ENCODE measurements at regions not wholly inside any gene's neighbourhood (a gene's known extent, or its start where the extent isn't known, plus 50 kb on each side); places are given as distances from the start of the nearest gene placed in this dataset.
A peak's percentile ranks its signal among the peaks of the same experiment; 100 is the strongest.

DNA sequence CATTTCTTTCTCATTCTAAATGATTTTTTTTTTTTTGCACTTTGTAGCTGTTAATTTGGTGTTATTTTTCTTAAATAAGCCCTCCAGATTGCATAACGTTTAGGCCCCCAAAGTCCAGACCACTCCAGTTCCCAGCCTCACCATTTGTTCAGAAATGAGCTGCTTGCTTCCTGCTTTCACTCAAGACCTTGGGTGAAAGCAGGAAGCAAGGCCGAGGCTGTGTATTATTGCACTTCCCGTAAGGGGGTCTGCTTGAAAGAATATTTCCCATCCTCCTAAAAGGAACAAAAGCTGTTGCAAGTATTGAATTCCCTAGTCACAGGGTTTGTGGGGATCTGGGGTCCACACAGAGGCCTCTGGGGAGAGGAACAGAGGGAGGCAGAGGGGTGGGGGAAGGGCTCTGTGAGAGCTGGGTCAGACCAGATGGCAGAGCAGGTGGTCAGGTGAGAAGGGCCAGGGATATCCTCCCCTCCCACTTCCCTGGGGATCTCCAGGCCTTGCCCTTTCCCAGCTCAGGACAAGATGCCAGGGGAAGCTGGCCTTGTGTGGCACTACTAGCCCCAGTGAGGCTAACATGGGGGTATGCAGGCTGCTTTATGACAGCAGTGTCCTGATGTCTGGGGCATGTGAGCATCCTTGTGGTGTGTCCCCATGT, 51.6 kb upstream of the MYEOV start:
- TF ChIP-seq, protein P1, sequence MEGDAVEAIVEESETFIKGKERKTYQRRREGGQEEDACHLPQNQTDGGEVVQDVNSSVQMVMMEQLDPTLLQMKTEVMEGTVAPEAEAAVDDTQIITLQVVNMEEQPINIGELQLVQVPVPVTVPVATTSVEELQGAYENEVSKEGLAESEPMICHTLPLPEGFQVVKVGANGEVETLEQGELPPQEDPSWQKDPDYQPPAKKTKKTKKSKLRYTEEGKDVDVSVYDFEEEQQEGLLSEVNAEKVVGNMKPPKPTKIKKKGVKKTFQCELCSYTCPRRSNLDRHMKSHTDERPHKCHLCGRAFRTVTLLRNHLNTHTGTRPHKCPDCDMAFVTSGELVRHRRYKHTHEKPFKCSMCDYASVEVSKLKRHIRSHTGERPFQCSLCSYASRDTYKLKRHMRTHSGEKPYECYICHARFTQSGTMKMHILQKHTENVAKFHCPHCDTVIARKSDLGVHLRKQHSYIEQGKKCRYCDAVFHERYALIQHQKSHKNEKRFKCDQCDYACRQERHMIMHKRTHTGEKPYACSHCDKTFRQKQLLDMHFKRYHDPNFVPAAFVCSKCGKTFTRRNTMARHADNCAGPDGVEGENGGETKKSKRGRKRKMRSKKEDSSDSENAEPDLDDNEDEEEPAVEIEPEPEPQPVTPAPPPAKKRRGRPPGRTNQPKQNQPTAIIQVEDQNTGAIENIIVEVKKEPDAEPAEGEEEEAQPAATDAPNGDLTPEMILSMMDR (IDR thresholded peaks at IDR 0.05; ENCODE audit: insufficient read depth in 1 of 2, low read depth in 1 of 2, low read length in 1 of 2, severe bottlenecking in 1 of 2, unreplicated experiment in 1 of 2): no peak
- H3K4me3 Mint-ChIP-seq (ENCODE audit: unreplicated experiment): no peak overlapping the region
- no peaks in the 10 kb centered on the region for H3K36me3 Mint-ChIP-seq (ENCODE audit: insufficient read depth, unreplicated experiment)
- DNase-seq: peak in 1 of 2 experiments; percentile 26
- intact Hi-C loops (cut with micrococcal nuclease; ENCODE audit: unreplicated experiment): no loop called here
- BruUV-seq (replicated peaks): no TSS peak
- ChIA-PET POLR2A (no interaction called here), CTCF (interaction anchor here (0.6 kb wide), 1 partner anchor 31 kb away, joined by 3 read pairs; no protein-coding TSS in a partner anchor)
- H3K9me3 Mint-ChIP-seq (ENCODE audit: unreplicated experiment): no peaks in the 10 kb centered on the region
- Histone ChIP-seq H3K4me1 (no peaks in the 10 kb centered on the region), H3K9me3 (no peaks in the 10 kb centered on the region), H3K36me3 (ENCODE audit: control insufficient read depth, insufficient read depth, low read length) (no peaks in the 10 kb centered on the region), H3K27me3 (replicated peaks; ENCODE audit: control insufficient read depth, insufficient read depth, low read length) (no peaks in the 10 kb centered on the region), H3K4me3 (ENCODE audit: low read depth, low read length) (no peak overlapping the region)
- H3K4me1 Mint-ChIP-seq (ENCODE audit: low read depth, unreplicated experiment): peaks cover 8% of the 10 kb centered on the region
- H3K27me3 Mint-ChIP-seq (ENCODE audit: insufficient read depth, unreplicated experiment): no peaks in the 10 kb centered on the region
- no peak overlapping the region for H3K27ac Mint-ChIP-seq (ENCODE audit: unreplicated experiment)

DNA sequence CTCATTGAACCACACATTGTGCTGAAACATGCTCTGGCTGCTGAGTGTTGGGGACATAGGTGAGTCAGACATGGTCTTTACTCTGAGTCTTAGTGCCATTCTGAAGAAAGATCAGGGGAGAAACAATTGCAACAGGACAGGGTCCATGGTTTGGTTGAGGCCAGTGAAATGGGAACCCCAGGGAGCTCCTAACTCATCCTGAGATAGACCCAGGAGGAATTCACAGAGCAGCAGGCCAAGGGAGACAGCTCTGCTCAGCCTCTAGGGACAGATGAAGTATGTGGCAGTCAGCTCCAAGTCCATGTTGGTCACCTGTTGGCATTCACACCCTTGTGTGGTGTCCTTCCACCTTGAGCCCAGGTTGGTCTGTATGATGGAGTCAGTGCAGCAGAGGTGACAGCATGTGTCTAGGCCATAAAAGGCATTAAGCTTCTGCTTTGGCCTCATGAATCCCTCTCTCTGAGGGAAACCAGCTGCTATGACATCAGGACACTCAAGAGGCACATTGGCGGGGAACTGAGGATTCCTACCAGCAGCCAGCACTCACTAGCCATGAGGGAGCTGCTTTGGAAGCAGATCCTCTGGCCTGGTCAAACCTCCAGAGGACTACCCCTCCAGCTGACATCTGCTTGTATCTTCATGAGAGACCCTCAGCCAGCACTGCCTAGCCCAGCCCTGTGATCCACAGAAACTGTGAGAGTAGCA, 50.3 kb upstream of the MYEOV start:
- no peaks in the 10 kb centered on the region for H3K36me3 ChIP-seq (ENCODE audit: control insufficient read depth, insufficient read depth, low read length)
- no TSS peak for BruUV-seq (replicated peaks)
- Mint-ChIP-seq H3K27ac (ENCODE audit: unreplicated experiment) (no peak overlapping the region), H3K4me3 (ENCODE audit: unreplicated experiment) (no peak overlapping the region), H3K36me3 (ENCODE audit: insufficient read depth, unreplicated experiment) (no peaks in the 10 kb centered on the region), H3K9me3 (ENCODE audit: unreplicated experiment) (no peaks in the 10 kb centered on the region), H3K27me3 (ENCODE audit: insufficient read depth, unreplicated experiment) (no peaks in the 10 kb centered on the region), H3K4me1 (ENCODE audit: low read depth, unreplicated experiment) (peaks cover 8% of the 10 kb centered on the region)
- TF ChIP-seq, protein P1 (IDR thresholded peaks at IDR 0.05; ENCODE audit: insufficient read depth in 1 of 2, low read depth in 1 of 2, low read length in 1 of 2, severe bottlenecking in 1 of 2, unreplicated experiment in 1 of 2): no peak
- H3K4me1 ChIP-seq: no peaks in the 10 kb centered on the region
- no peak overlapping the region for H3K4me3 ChIP-seq (ENCODE audit: low read depth, low read length)
- intact Hi-C loops (cut with micrococcal nuclease; ENCODE audit: unreplicated experiment): no loop called here
- ChIA-PET POLR2A (interaction anchor here (0.5 kb wide), 1 partner anchor 964 kb away, joined by 3 read pairs; no protein-coding TSS in a partner anchor), CTCF (no interaction called here)
- no peaks in the 10 kb centered on the region for H3K27me3 ChIP-seq (replicated peaks; ENCODE audit: control insufficient read depth, insufficient read depth, low read length)
- H3K9me3 ChIP-seq: no peaks in the 10 kb centered on the region
- peak in 1 of 2 experiments; percentile 29 for DNase-seq

All from Caco-2 (cell line).